GM18508 (cell line): ENCODE measurements at regions not wholly inside any gene's neighbourhood (a gene's known extent, or its start where the extent isn't known, plus 50 kb on each side); places are given as distances from the start of the nearest gene placed in this dataset.

Experiments used
- ATAC-seq: cut with Tn5 transposase; IDR thresholded peaks from one replicate; pipeline ENCODE4 v1.9.1; 2021; ENCODE audit warnings: moderate number of reproducible peaks; ENCODE audit not compliant: insufficient read depth, unreplicated experiment

DNA sequence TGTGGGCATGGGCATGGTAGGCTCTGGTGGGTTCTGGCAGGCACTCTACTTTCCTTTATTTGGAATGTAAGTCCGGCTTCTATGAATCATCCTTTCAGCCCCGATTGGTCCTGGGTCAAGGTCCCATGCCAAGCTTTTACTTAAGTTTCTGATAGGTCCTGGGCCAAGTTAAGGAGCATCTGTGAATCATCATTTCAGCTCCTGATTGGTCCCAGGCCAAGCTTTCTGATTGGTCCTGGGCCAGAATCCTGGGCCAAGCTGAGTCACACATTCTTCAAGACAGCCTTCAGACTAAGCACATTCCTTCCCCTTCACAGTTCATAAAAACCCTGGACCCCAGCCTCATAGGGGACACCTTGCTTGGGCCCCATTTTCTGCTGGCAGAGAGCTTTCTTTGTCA, 231.0 kb upstream of the EYS start:
- ATAC-seq: no peak

DNA sequence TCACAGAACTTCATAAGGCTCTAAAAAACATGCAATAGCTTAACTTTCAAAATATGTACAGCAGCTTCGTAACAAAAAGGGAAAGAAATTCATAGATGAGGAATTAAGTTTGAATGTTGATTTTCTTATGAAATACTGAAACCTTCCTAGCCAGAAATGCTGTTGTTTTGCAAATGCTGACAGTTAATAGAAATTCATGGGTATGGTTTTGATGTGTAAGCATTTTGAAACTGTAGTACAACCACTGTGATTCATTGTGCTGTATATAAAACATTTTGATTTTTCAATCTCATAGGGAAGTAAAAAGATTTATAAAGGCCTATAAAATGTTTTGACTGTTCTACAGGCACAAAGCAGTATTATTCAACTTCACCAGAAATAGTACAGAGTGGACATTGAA, 228.4 kb upstream of the EYS start:
- no peak for ATAC-seq

DNA sequence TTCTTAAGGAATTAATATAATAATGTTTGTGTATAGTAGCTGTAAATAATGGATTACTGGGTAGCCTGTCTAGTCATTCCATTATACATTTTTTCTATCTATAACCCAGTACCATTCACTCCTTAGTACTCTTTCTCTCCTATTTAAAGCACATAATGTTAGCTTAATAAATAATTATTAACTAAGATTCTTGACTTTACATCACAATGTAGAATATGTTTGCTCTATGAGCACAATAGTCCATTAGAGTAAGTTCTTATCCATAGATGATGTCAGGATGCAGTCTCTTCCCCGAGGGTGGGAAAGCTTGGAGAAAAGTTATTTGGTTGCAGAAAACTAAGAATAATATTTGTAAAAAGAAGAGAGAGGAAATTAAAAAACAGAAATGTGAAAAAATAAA, 226.4 kb upstream of the EYS start:
- ATAC-seq: no peak

DNA sequence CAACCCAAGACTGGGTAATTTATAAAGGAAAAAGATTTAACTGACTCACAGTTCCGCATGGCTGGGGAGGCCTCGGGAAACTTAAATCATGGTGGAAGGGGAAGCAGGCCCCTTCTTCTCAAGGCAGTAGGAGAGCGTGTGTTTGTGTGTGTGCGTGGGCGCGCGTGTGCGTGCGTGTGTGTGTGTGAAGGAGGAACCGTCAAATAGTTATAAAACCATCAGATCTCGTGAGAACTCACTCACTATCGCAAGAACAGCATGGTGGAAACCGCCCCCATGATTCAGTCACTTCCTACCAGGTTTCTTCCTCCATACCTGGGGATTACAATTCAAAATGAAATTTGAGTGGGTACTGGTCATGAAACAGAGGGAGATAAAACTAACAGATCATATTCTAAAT, 220.1 kb upstream of the EYS start:
- no peak for ATAC-seq

DNA sequence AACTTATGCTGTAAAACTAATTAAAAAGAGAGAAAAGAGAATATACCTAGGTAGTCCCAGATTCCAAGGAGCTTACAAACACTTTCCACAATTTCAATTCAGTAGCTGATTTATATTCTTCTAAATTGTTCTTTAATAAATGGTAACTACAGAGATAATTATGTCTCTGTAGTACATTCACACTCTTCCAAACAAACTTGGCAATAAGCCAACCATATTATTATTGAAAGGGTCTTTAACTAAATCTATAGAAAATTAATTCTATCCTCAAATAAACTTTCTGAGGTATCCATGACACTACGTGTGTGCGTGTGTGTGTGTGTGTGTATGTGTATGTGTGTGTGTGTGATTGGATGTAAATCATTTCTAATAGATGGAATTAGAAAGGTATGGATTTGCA, 217.4 kb upstream of the EYS start:
- no peak for ATAC-seq

DNA sequence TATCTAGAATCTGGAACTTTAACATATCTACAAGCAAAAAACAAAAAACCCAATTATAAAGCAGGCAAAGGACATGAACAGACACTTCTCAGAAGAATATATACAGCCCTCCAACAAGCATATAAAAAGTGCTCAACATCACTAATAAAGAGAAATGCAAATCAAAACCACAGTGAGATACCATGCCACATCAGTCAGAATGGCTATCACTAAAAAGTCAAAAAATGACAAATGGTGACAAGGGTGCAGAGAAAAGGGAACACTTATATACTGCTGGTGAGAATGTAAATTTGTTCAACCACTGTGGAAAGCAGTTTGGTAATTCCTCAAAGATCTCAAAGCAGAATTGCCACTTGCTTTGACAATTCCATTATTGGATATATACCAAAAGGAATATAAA, 215.0 kb upstream of the EYS start:
- ATAC-seq: no peak

DNA sequence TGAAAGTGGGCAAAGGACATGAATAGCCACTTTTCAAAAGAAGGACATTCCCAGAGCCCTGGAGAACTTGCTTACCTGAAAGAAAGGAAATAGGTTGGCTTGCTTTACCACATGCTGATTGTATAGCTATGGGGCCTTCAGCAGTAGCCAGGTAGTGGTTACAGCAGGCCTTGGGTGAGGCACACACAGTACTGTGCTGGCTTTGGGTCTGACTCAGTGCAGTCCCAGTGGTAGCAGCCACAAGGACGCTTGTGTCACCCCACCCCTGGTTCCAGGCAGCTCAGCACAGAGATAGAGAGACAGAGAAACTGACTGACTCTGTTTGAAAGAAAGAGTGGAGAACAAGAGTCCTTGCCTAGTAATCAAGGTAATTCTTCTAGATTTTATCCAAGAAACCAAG, 201.0 kb upstream of the EYS start:
- ATAC-seq: no peak

DNA sequence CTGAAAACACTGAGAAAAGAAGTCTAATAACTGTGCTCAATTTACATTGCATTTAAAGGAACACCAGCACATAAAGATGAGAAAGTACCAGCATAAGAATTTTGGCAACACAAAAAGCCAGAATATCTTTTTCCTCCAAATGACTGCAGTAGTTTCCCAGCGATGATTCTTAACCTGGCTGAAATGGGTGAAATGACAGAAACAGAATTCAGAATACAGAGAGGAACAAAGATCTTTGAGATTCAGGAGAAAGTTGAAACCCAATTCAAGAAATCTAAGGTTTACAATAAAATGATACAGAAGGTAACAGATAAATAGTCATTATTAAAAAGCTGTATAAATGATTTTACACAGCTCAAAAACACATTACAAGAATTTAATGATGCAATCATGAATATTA, 197.0 kb upstream of the EYS start:
- ATAC-seq: no peak

DNA sequence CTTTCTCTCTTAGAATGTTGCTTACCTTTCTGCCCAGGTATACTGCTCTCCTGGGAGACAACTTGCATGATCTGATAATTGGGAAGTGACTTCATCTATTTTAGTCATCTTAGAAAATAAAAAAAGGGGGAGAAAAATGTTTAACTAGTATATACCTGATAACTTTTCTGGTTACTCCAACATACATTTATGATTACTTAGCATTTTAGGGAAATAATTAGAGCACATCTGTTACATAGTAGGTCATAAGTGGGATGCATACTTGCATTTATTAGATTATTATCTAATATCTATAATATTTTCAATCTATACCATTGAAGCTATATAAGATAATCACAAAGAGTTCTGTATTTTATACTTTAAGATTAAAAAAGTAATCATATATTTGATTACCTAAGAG, 193.9 kb upstream of the EYS start:
- ATAC-seq: no peak

DNA sequence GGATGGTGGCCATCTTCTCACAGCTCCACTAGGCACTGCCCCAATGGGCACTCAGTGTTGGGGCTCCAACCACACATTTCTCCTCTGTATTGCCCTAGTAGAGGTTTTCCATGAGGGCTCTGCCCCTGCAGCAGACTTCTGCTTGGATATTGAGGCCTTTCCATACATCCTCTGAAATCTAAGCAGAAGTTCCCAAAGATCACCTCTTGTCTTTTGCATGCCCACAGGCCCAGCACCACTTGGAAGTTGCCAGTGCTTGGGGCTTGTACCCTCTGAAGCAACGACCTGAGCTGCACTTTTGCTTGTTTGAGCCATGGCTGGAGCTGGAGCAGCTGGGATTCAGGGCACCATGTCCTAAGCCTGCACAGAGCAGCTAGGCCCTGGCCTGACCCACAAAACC, 189.1 kb upstream of the EYS start:
- ATAC-seq: no peak

DNA sequence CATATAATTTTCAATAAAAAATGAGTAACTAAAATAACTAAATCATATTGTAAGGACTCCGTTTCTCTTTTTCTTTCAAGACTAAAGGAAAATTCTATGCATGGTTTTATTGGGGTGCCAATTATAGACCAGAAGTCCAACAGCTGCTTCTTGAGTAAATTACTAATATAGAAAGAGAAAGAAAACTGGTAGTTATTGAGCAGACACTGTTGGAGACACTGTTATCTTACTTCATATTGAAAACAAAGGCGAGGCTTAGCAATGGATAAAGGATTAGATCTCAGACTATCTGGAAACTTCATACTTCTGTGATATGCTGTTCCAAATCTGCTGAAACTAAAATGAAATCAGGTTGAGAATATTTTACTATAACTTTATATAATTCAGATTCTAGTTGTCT, 169.6 kb upstream of the EYS start:
- no peak for ATAC-seq

DNA sequence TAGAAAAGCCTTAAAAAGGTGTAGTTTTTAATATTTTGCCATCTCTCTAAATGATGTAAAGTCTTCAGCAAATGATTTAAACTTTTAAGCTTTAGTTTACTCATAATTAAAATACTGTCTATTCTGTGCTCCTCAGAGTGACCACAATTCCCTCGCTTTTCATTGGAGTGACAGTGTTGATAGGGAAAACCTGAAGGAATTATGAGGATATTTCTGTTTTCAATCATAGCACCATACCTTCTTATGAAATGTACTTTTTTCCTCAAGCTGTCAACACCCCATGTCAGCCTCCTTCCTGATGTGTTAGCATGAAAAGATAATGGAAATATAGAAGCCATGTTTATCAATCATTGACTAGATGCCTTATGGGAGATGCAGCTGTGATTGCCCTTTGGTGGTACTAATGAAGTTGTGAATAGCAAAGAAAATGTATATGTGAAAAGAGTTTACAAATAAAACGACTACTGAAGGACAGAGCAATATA, 145.4 kb upstream of the EYS start:
- no peak for ATAC-seq

DNA sequence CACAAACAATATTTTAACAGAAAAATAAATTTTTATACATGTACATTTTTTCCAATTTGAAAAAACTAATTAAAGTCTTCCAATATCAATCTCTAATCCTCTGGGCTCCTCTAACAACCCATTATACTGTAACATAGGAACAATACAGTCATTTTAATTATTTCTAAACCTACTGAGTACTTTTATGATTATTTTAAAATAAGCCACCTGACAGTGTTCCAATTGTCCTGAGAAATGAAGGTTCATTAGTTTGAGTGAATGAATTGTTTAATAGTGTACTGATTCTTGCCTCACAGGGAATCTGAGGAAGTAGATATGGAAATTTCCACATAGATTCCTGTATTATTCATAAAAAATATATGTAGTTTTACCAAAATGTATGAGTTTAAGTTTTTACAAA, 123.1 kb upstream of the EYS start:
- no peak for ATAC-seq

DNA sequence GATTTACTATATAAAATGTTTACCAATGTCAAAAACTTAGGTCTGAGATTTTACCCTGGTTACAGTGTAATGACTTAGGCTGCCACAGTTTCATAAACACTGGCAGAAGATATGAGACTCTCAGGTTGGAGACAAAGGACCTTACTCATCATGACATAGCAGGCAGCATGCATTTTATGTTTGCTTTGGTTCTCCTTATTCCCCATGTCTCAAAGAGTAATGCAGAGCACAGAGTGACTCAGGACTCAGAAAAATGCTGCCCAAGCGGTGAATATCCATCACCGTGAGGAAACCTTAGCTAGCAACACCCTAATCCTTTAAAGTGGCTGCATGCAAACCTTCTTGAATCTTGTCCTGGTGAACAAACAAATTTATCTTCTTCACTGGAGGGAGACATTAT, 112.1 kb upstream of the EYS start:
- ATAC-seq: no peak

DNA sequence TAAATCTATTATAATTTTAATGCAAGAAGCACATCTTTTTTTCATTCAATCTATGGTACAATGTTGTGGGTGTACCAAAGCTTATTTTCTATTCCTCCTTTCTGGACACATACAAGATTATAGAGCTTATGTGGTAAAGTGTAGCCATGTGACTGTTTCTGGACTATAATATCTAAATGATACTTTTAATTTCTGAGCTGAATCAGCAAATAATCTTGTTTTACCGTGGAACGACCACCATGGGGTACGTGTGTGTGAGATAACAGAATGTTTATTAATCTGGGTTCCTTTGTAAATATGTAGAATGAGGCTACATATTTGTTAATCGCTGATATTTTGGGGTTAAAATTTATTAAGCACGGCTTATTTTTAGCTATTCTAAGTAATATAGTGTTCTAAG, 111.5 kb upstream of the EYS start:
- ATAC-seq: no peak

DNA sequence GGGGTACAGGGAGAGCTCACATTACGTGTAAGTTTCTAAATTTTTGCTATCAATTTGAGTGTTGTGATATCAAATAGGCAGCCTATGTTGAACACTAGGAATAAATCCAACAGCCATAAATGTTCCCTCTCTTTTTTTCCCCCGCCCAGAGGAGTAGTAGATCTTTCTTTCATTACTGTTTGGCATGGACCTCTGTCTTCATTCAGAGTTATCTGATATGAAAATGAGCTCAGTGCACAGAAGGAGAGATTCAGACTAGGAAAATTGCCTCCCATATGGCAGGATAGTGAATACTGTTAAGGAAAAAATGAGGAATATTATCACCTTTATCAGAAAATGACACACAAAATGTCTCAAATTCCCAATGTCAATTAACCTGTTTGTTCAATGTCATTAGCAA, 110.0 kb upstream of the EYS start:
- ATAC-seq: no peak

DNA sequence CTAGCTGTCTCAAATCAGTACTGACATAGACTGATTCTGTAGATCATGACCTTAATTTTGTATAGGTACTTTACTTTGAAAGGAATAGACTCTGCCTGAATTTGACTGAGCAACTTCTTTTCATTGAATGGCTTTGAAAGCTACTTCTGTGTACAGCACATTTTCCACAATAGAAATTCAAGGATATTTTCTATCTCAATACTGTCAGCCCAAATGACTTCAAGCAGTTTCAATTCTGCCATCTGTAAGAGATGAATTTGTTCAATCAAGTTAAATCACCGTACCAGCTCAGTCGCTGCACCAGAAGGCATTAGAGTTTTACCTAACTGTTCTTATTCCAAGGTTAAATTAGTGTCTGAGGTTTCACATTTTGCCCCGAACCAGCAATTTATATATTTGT, 107.0 kb upstream of the EYS start:
- no peak for ATAC-seq

DNA sequence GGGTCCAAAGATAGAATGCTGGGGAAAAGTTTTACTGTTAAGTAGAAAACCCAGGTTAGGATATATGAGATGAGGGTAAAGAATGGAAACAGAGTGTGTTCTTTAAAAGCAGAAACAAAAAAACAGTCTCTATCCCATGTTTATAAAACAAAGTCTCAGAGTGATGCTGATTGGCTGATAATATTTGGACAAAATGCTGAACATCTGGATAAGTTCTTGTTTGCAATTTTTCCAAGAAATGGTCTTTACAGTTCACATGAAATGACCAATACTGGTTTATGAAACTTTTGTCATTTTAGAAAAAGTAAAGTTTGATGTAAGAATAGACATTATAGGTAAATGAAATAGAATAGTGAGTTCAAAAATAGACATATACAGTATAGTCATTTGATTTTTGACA, 96.2 kb upstream of the EYS start:
- no peak for ATAC-seq

DNA sequence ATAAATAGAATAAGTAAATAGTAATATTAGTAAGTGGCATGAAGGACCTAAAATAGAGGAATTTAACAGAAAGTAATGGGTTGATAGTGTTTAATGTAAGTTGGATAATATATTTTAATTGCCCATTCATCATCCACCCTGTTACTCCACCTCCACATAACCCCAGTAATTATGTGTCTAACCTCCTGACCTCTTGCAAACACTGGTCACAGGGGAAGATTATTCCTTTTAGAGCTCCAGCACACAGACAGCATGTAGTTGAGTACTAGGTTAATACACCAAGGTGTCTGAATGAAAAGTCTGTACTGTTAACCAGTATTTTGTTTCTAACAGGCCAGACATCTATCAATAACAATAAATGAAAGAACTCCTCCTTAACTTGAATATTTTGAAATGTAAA, 92.4 kb upstream of the EYS start:
- no peak for ATAC-seq

DNA sequence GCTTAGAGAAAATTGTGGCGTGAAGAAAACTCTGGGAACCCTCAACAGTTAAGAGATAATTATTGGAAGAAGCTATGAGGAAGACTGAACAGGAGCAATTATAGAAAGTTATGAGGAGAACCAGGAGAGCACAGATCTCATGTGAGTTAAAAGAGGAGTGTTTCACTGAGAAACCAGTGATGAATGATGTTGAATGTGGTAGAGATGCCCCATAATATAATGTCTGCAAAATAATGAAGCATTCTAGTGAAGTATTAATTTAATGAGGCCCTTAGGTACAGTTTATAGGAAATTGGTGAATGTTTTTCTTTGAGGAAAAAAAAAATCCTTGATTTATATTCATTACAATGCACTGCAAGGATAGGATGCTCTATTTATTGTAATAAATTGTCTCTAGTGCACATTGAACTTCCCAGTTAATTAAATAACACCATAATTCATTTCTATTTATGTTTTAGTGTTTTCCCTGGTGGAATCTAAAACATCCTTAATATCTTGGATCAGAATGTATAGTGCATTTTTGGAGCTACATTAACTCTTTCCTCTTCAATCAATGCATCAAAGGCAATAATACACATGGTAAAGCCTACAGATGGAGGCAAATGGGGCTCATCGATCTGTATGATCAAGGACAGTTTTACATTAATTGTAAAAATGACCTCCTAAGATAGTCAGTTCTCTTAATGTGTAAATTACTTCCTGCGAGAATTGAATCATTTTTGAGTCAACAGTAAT, 91.4 kb upstream of the EYS start:
- no peak for ATAC-seq

DNA sequence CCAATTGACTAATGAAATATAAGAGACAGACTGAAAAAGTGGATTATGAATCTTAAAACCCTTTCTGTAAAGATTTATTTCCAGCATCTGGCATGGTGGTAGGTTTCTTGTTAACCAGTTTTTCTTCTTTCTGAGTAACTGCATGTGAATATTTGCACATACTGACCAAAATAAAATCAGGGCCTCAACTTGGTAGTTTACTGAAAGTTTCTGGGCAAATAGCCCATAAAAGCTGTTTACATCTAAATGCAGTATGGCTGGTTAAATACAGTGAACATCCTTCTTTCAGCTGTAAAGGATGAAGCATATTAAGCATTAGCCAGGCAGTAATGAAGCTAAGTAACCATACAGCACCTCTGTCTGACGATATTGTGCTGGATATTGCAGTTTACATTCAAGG, 83.6 kb upstream of the EYS start:
- no peak for ATAC-seq

DNA sequence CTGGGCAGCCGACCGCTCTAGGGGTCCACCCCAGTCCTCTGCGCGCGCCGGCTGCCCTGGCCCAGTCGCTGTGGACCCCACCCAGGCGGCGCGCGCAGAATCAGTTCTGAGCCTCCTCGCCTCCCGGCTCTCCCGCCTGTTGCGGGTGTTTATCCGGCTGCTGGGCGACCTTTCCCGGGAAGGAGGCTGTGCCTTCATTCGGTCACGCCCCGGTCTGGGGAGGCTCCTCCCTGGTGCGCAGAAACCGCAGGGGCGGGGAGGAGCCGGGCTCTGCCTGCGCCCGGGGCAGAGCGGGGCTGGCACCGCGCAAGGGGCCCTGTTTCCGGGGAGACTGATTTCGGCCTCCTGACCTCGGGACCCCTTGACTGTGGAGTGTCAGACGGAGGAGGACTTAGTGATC, 80.8 kb upstream of the EYS start:
- ATAC-seq: no peak

DNA sequence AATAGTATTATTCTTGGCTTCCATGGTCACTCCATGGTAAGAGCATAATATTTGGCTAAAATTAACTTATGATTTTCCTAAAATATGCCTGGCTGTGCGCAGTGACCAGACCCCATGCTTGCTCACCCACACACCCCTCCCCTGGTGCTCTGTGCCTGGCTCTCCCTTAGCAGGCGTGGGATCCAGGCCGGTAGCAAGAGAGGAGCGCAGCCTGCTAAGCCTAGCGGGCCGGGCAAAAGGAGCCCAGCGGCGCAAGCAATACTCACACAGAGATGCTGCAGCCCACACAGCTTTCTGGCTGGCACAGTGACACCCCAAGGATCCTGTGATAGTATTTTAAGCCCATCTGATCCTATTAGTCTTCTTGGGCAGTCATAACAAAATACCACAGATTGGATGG, 79.8 kb upstream of the EYS start:
- ATAC-seq: no peak
